ENCODE measurements at regions not wholly inside any gene's neighbourhood (a gene's known extent, or its start where the extent isn't known, plus 50 kb on each side); places are given as distances from the start of the nearest gene placed in this dataset.
A peak's percentile ranks its signal among the peaks of the same experiment; 100 is the strongest.
"Not testable (repeated sequence)": the region's sequence is repeated elsewhere in the genome, so short reads cannot be mapped to it uniquely, and the experiment has no call there.

- Mint-ChIP-seq H3K27me3 (no peaks in the 10 kb centered on the region), H3K27ac (no peak overlapping the region), H3K9me3 (peaks cover 0 to 5% of the 10 kb centered on the region in 2 donors), H3K4me1 (no peaks in the 10 kb centered on the region), H3K4me3 (no peak overlapping the region)
- DNase-seq, result no peak
- no peak for ATAC-seq
Observed at GRCh38 chr3:165716592-165716991, 120.6 kb downstream of the BCHE start.

- no peak overlapping the region for H3K4me3 Mint-ChIP-seq
- peaks cover 0 to 5% of the 10 kb centered on the region in 2 donors for H3K9me3 Mint-ChIP-seq
- ATAC-seq (no peak), DNase-seq (no peak)
- no peaks in the 10 kb centered on the region for H3K4me1 Mint-ChIP-seq
- H3K27me3 Mint-ChIP-seq, result no peaks in the 10 kb centered on the region
- H3K27ac Mint-ChIP-seq, result no peak overlapping the region
Observed at GRCh38 chr3:165713479-165713878, 123.7 kb downstream of the BCHE start.

GRCh38 chr3:165712382-165712781 is 124.8 kb downstream of the BCHE start:
- ATAC-seq, result peak; percentile 28
- no peak for DNase-seq
- Mint-ChIP-seq H3K4me3 (no peak overlapping the region), H3K4me1 (no peaks in the 10 kb centered on the region), H3K27me3 (no peaks in the 10 kb centered on the region), H3K27ac (no peak overlapping the region), H3K9me3 (peaks cover 0 to 5% of the 10 kb centered on the region in 2 donors)

GRCh38 chr3:165697910-165698309 is 139.3 kb downstream of the BCHE start:
- Mint-ChIP-seq H3K4me3 (no peak overlapping the region), H3K27ac (no peak overlapping the region), H3K27me3 (no peaks in the 10 kb centered on the region), H3K4me1 (no peaks in the 10 kb centered on the region), H3K9me3 (peaks cover 10 to 15% of the 10 kb centered on the region in 2 donors)
- no peak for DNase-seq
- no peak for ATAC-seq

GRCh38 chr3:165696496-165696895 is 140.7 kb downstream of the BCHE start:
- Mint-ChIP-seq H3K27me3 (no peaks in the 10 kb centered on the region), H3K4me1 (no peaks in the 10 kb centered on the region), H3K9me3 (peaks cover 20 to 25% of the 10 kb centered on the region in 2 donors), H3K4me3 (no peak overlapping the region), H3K27ac (no peak overlapping the region)
- DNase-seq (no peak), ATAC-seq (no peak)

GRCh38 chr3:165683947-165684346 is 153.3 kb downstream of the BCHE start:
- ATAC-seq, result no peak
- peaks cover 7 to 8% of the 10 kb centered on the region in 2 donors for H3K9me3 Mint-ChIP-seq

GRCh38 chr3:165682734-165683133 is 154.5 kb downstream of the BCHE start:
- Mint-ChIP-seq H3K9me3 (peaks cover 8 to 9% of the 10 kb centered on the region in 2 donors), H3K4me3 (no peak overlapping the region), H3K27me3 (no peaks in the 10 kb centered on the region), H3K4me1 (no peaks in the 10 kb centered on the region), H3K27ac (no peak overlapping the region)
- DNase-seq (no peak), ATAC-seq (no peak)

More at GRCh38 chr3:165683947-165684346, 153.3 kb downstream of the BCHE start:
- H3K27me3 Mint-ChIP-seq, result no peaks in the 10 kb centered on the region
- H3K4me3 Mint-ChIP-seq, result no peak overlapping the region
- no peak overlapping the region for H3K27ac Mint-ChIP-seq
- no peaks in the 10 kb centered on the region for H3K4me1 Mint-ChIP-seq
- DNase-seq, result no peak

- Mint-ChIP-seq H3K9me3 (peaks cover 5 to 10% of the 10 kb centered on the region in 2 donors), H3K4me1 (no peaks in the 10 kb centered on the region), H3K27me3 (no peaks in the 10 kb centered on the region), H3K4me3 (no peak overlapping the region), H3K27ac (no peak overlapping the region)
- DNase-seq, result no peak
- no peak for ATAC-seq
Observed at GRCh38 chr3:165669967-165670366, 167.3 kb downstream of the BCHE start.

- H3K27ac Mint-ChIP-seq, result no peak overlapping the region
- no peak for DNase-seq
- H3K27me3 Mint-ChIP-seq, result no peaks in the 10 kb centered on the region
- peaks cover under 1 to 5% of the 10 kb centered on the region in 2 donors for H3K9me3 Mint-ChIP-seq
- ATAC-seq, result no peak
- H3K4me1 Mint-ChIP-seq, result no peaks in the 10 kb centered on the region
- no peak overlapping the region for H3K4me3 Mint-ChIP-seq
Observed at GRCh38 chr3:165669504-165669903, 167.7 kb downstream of the BCHE start.

GRCh38 chr3:165667676-165668075 is 169.5 kb downstream of the BCHE start:
- no peaks in the 10 kb centered on the region for H3K4me1 Mint-ChIP-seq
- no peak for ATAC-seq
- no peak overlapping the region for H3K4me3 Mint-ChIP-seq
- no peak for DNase-seq
- peaks cover 0 to 5% of the 10 kb centered on the region in 2 donors for H3K9me3 Mint-ChIP-seq
- no peaks in the 10 kb centered on the region for H3K27me3 Mint-ChIP-seq
- H3K27ac Mint-ChIP-seq, result no peak overlapping the region

GRCh38 chr3:165658027-165658426 is 179.2 kb downstream of the BCHE start:
- Mint-ChIP-seq H3K27ac (no peak overlapping the region), H3K4me1 (no peaks in the 10 kb centered on the region), H3K4me3 (no peak overlapping the region), H3K9me3 (peaks cover 0 to 5% of the 10 kb centered on the region in 2 donors), H3K27me3 (no peaks in the 10 kb centered on the region)
- no peak for ATAC-seq
- DNase-seq, result no peak

GRCh38 chr3:165653130-165653778 is 184.0 kb downstream of the BCHE start:
- DNase-seq, result no peak
- Mint-ChIP-seq H3K4me1 (no peaks in the 10 kb centered on the region), H3K27ac (no peak overlapping the region), H3K9me3 (peaks cover 0 to 12% of the 10 kb centered on the region in 2 donors), H3K4me3 (no peak overlapping the region), H3K27me3 (no peaks in the 10 kb centered on the region)
- ATAC-seq, result no peak

GRCh38 chr3:165649282-165649681 is 187.9 kb downstream of the BCHE start:
- not testable (repeated sequence) for DNase-seq, ATAC-seq, H3K9me3 Mint-ChIP-seq, H3K4me1 Mint-ChIP-seq, H3K27me3 Mint-ChIP-seq, H3K27ac Mint-ChIP-seq, H3K4me3 Mint-ChIP-seq

- ATAC-seq, result no peak
- Mint-ChIP-seq H3K27ac (no peak overlapping the region), H3K4me1 (no peaks in the 10 kb centered on the region), H3K9me3 (peaks cover 0 to 9% of the 10 kb centered on the region in 2 donors), H3K27me3 (no peaks in the 10 kb centered on the region), H3K4me3 (no peak overlapping the region)
- no peak for DNase-seq
Observed at GRCh38 chr3:165645191-165645590, 192.0 kb downstream of the BCHE start.

- Mint-ChIP-seq H3K27me3 (no peaks in the 10 kb centered on the region), H3K27ac (no peak overlapping the region), H3K4me3 (no peak overlapping the region), H3K4me1 (no peaks in the 10 kb centered on the region), H3K9me3 (peaks cover 0 to 6% of the 10 kb centered on the region in 2 donors)
- ATAC-seq (no peak), DNase-seq (no peak)
Observed at GRCh38 chr3:165644331-165644730, 192.9 kb downstream of the BCHE start.

- H3K27me3 Mint-ChIP-seq, result no peaks in the 10 kb centered on the region
- DNase-seq, result no peak
- ATAC-seq, result no peak
- H3K27ac Mint-ChIP-seq, result no peak overlapping the region
- H3K9me3 Mint-ChIP-seq, result peaks cover 0 to 6% of the 10 kb centered on the region in 2 donors
- H3K4me3 Mint-ChIP-seq, result no peak overlapping the region
- H3K4me1 Mint-ChIP-seq, result no peaks in the 10 kb centered on the region
Observed at GRCh38 chr3:165643425-165643824, 193.8 kb downstream of the BCHE start.

All from stimulated activated naive CD8-positive, alpha-beta T cell treated with anti-CD3 and anti-CD28 coated beads, Interleukin-15, amount 100 ng/mL, for 72 hours (primary cell).